Peyer's patch (tissue), 4 donors: ENCODE measurements at regions not wholly inside any gene's neighbourhood (a gene's known extent, or its start where the extent isn't known, plus 50 kb on each side); places are given as distances from the start of the nearest gene placed in this dataset.

Experiments used
- POLR2A ChIP-seq, 2 donors: fragments of 450-650 bp; IDR thresholded peaks; one replicate each; pipeline ENCODE4 v1.5.1; 2017; ENCODE audit warnings: antibody characterized with exemption in 2 of 2, mild to moderate bottlenecking in 2 of 2, moderate library complexity in 2 of 2
- TF ChIP-seq, protein P1 (sequence below), 6 experiments: fragments of 450-650 bp in 4 of 6; fragments of 200-600 bp in 2 of 6; sonication (generic) in 1 of 6; IDR thresholded peaks; one replicate each; pipeline ENCODE4 v1.5.1; 2017 to 2019; ENCODE audit warnings: antibody characterized with exemption in 6 of 6, mild to moderate bottlenecking in 3 of 6, moderate library complexity in 1 of 6

DNA sequence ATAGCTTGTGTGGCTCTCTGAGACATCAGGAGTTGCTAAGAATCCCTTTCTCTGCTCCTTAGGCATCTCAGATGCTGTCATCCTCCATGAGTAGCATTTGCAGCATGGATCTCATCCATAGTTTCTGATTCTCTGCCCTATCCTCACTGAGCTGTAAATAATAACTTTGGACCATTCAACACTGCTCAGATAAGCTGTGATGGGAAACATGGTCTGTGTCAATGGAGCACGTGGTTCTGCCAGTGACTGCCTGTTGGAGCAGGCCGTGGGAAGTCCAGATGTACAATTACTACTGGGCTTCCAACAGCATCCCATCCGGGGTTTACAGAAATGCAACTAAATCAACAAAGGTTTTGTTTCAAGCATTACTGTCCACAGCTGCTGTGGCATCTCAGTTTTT, 160.1 kb downstream of the OR4C45 start:
- TF ChIP-seq POLR2A (IDR thresholded peaks at IDR 0.05): no peak
- TF ChIP-seq, protein P1, sequence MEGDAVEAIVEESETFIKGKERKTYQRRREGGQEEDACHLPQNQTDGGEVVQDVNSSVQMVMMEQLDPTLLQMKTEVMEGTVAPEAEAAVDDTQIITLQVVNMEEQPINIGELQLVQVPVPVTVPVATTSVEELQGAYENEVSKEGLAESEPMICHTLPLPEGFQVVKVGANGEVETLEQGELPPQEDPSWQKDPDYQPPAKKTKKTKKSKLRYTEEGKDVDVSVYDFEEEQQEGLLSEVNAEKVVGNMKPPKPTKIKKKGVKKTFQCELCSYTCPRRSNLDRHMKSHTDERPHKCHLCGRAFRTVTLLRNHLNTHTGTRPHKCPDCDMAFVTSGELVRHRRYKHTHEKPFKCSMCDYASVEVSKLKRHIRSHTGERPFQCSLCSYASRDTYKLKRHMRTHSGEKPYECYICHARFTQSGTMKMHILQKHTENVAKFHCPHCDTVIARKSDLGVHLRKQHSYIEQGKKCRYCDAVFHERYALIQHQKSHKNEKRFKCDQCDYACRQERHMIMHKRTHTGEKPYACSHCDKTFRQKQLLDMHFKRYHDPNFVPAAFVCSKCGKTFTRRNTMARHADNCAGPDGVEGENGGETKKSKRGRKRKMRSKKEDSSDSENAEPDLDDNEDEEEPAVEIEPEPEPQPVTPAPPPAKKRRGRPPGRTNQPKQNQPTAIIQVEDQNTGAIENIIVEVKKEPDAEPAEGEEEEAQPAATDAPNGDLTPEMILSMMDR (IDR thresholded peaks at IDR 0.05): no peak
